Gastrocnemius medialis (tissue), 4 donors: ENCODE measurements at regions not wholly inside any gene's neighbourhood (a gene's known extent, or its start where the extent isn't known, plus 50 kb on each side); places are given as distances from the start of the nearest gene placed in this dataset.

ENCODE experiments used
- ATAC-seq, 2 donors: fragments of 150-250 bp; one replicate each; pipeline ENCODE4 v1.9.1; 2016
- DNase-seq, 2 donors: peaks; one replicate each; pipeline ENCODE4 v3.0.0-alpha.2; 2019
- H3K27ac ChIP-seq, 4 donors: fragments of 200-600 bp; sonication (generic); 1 replicate in 1 of 4; 2 replicates in 3 of 4; pipeline ENCODE4 v1.5.1; 2016 to 2018; ENCODE audit warnings: mild to moderate bottlenecking in 2 of 4, moderate library complexity in 1 of 4
- H3K27me3 ChIP-seq, 3 donors: fragments of 200-600 bp; sonication (generic) in 2 of 3; 1 replicate in 1 of 3; 2 replicates in 2 of 3; pipeline versions ENCODE4 v1.5.1 to v1.6.0; 2016 to 2019; ENCODE audit warnings: mild to moderate bottlenecking in 1 of 3, moderate library complexity in 1 of 3
- H3K36me3 ChIP-seq, 2 donors: fragments of 200-600 bp; sonication (generic) in 1 of 2; one replicate each; pipeline ENCODE4 v1.5.1; 2017 to 2018
- H3K4me1 ChIP-seq, 2 donors: fragments of 200-600 bp; sonication (generic) in 1 of 2; one replicate each; pipeline ENCODE4 v1.5.1; 2016 to 2017; ENCODE audit warnings: mild to moderate bottlenecking in 2 of 2
- H3K4me3 ChIP-seq, 4 donors: fragments of 200-600 bp; sonication (generic) in 3 of 4; 1 replicate in 1 of 4; 2 replicates in 3 of 4; pipeline ENCODE4 v1.5.1; 2016 to 2019; ENCODE audit warnings: mild to moderate bottlenecking in 2 of 4
- H3K9me3 ChIP-seq, 3 donors: fragments of 200-600 bp; sonication (generic) in 2 of 3; 1 replicate in 1 of 3; 2 replicates in 2 of 3; pipeline ENCODE4 v1.5.1; 2016 to 2019
- POLR2A ChIP-seq, 2 donors: fragments of 450-650 bp; IDR thresholded peaks; one replicate each; pipeline ENCODE4 v1.6.1; 2017; ENCODE audit warnings: antibody characterized with exemption in 2 of 2, mild to moderate bottlenecking in 2 of 2, moderate library complexity in 2 of 2
- in situ Hi-C, 4 donors: fragments of 200-750 bp; cut with MboI; loops; one replicate each; pipeline versions ENCODE4 v1.15.0 to v1.8.0; 2017; ENCODE audit warnings: low sequenced_read_pairs in 4 of 4
- intact Hi-C: fragments of 100-400 bp; cut with DNase I; formaldehyde crosslinking; loops from one replicate; pipeline ENCODE4 v1.15.1; 2023; ENCODE audit warnings: low total_unique reads
- TF ChIP-seq, protein P1 (sequence below), 5 experiments: fragments of 450-650 bp in 3 of 5; fragments of 200-600 bp in 2 of 5; sonication (generic) in 2 of 5; IDR thresholded peaks in 4 of 5; conservative IDR thresholded peaks in 1 of 5; 1 replicate in 4 of 5; 2 replicates in 1 of 5; pipeline ENCODE4 v1.5.1; 2016 to 2019; ENCODE audit warnings: antibody characterized with exemption in 5 of 5, mild to moderate bottlenecking in 3 of 5, moderate library complexity in 3 of 5

DNA sequence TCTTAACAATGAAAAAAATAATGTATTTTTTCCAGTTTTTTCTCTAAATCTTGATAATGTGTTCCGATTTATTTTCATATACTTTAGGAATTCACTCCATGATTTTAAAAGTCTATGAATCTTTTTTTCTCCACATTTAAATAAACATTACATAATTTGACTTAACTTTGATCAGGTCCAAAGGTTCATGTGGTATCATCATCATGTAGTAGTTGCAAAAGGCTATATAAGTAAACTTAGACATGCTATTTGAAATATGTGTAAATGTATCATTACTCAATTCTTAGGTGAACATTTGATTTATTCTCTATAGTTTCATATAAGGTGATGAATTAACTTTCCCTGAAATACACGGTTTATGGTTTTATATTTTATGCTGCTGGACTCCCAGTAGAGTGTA is 2197.0 kb upstream of the RAG2 start:
- Histone ChIP-seq H3K4me1 (no peaks in the 10 kb centered on the region), H3K9me3 (no peaks in the 10 kb centered on the region), H3K4me3 (no peak overlapping the region), H3K27me3 (no peaks in the 10 kb centered on the region), H3K27ac (no peak overlapping the region), H3K36me3 (no peaks in the 10 kb centered on the region)
- no peak for ATAC-seq
- no peak for TF ChIP-seq POLR2A (IDR thresholded peaks at IDR 0.05)
- TF ChIP-seq, protein P1, sequence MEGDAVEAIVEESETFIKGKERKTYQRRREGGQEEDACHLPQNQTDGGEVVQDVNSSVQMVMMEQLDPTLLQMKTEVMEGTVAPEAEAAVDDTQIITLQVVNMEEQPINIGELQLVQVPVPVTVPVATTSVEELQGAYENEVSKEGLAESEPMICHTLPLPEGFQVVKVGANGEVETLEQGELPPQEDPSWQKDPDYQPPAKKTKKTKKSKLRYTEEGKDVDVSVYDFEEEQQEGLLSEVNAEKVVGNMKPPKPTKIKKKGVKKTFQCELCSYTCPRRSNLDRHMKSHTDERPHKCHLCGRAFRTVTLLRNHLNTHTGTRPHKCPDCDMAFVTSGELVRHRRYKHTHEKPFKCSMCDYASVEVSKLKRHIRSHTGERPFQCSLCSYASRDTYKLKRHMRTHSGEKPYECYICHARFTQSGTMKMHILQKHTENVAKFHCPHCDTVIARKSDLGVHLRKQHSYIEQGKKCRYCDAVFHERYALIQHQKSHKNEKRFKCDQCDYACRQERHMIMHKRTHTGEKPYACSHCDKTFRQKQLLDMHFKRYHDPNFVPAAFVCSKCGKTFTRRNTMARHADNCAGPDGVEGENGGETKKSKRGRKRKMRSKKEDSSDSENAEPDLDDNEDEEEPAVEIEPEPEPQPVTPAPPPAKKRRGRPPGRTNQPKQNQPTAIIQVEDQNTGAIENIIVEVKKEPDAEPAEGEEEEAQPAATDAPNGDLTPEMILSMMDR (IDR thresholded peaks at IDR 0.05 in 4 of 5, conservative IDR thresholded peaks at IDR 0.05 in 1 of 5), result no peak
- in situ Hi-C loops, result no loop called here
- intact Hi-C loops, result no loop called here
- no peak for DNase-seq

DNA sequence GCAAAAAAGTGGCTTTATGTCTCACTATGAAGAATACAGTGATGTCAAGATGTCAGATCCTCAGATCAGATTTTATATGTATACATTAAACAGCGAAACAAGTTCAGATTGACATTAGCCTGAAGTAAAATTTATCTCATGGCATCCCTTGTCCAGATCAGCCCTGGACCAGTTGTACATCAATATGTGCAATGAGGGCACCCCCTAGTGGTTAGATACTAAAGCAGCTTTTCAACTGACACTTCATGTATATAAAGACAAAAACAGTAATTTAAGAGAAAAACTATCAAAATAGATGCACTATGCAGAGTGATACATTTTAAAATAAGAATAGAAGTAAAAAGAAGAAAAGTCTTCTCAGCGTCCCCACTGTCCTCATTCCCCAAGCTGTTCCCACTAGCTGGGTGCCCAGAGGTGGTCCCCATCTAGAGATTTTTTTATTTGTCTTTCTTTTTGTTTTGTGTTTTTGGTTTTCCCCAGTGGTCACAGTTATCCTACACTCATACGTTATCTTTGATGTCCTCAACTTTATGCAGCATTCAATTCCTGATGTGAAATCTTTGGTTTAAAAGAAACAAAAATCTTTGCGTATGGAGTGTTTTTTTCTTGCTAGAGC is 2193.4 kb upstream of the RAG2 start:
- Histone ChIP-seq H3K9me3 (no peaks in the 10 kb centered on the region), H3K36me3 (no peaks in the 10 kb centered on the region), H3K4me3 (no peak overlapping the region), H3K4me1 (no peaks in the 10 kb centered on the region), H3K27me3 (no peaks in the 10 kb centered on the region), H3K27ac (no peak overlapping the region)
- ATAC-seq (no peak), DNase-seq (no peak)
- in situ Hi-C loops (no loop called here), intact Hi-C loops (no loop called here)
- TF ChIP-seq, protein P1 (IDR thresholded peaks at IDR 0.05 in 4 of 5, conservative IDR thresholded peaks at IDR 0.05 in 1 of 5), result peak in 3 of 5 experiments; percentile 29 to 55 (median 34)
- no peak for TF ChIP-seq POLR2A (IDR thresholded peaks at IDR 0.05)

DNA sequence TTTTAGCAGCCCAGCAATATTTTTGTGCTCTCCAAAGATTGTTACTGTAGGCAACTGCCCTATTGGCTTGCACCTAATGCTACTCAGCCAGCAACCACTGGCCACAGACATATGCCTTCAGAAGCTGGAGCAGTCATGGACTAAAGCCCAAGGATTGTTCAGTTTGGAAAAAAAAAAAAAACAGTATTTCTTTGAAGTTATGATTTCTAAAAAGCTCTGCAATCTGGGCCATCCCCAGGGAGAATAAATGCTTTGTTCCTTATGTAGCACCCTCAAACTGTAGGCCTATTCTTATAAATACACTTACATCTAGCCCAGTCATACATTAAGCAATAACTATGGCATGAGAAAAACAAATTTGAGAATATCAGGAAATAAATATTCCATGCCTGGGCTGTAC is 2190.5 kb upstream of the RAG2 start:
- Histone ChIP-seq H3K9me3 (no peaks in the 10 kb centered on the region), H3K27me3 (no peaks in the 10 kb centered on the region), H3K27ac (no peak overlapping the region), H3K4me1 (no peaks in the 10 kb centered on the region), H3K36me3 (no peaks in the 10 kb centered on the region), H3K4me3 (no peak overlapping the region)
- ATAC-seq (no peak), DNase-seq (no peak)
- intact Hi-C loops (no loop called here), in situ Hi-C loops (no loop called here)
- TF ChIP-seq, protein P1 (IDR thresholded peaks at IDR 0.05 in 4 of 5, conservative IDR thresholded peaks at IDR 0.05 in 1 of 5), result no peak
- no peak for TF ChIP-seq POLR2A (IDR thresholded peaks at IDR 0.05)

DNA sequence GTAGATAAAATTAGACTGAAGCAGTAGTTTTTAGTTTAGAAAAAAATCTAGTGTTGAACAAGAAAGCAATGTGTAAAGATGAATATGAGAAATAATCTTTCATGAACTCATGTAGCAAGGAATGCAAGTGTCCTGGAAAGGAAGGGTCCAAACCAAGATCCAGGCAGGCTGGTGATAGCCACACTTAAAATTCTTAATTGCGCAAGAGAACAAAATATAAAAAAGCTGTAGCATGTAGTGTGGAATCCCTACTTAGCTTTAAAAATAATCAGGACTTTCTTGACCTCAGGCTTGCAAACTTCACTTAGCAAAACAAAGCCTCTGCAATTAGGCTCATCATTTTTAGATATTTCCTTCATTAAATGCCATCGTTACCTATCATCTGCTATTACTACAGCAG is 2186.1 kb upstream of the RAG2 start:
- Histone ChIP-seq H3K4me3 (no peak overlapping the region), H3K27ac (no peak overlapping the region), H3K36me3 (no peaks in the 10 kb centered on the region), H3K9me3 (no peaks in the 10 kb centered on the region), H3K4me1 (no peaks in the 10 kb centered on the region), H3K27me3 (no peaks in the 10 kb centered on the region)
- intact Hi-C loops (no loop called here), in situ Hi-C loops (no loop called here)
- DNase-seq (no peak), ATAC-seq (no peak)
- TF ChIP-seq, protein P1 (IDR thresholded peaks at IDR 0.05 in 4 of 5, conservative IDR thresholded peaks at IDR 0.05 in 1 of 5), result no peak
- TF ChIP-seq POLR2A (IDR thresholded peaks at IDR 0.05), result no peak

DNA sequence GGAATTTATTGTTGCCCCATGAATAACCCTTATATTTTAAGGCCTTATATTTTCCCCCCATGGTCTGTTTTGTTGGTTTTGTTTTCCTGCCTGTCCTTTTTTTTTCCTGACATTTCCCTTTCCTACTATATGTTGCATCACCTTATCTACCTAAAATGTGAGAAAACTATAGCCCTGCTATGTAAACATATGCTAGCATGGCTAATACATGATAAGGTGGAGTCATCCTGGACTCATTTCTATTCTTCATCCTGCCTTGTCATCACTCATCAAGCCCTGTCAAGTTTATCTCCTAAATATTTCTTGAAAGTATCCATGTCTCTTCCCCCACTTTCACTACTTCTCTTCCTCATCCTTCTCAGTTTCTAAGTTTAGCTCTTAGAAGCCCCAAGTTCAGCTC is 2168.8 kb upstream of the RAG2 start:
- in situ Hi-C loops (no loop called here), intact Hi-C loops (no loop called here)
- TF ChIP-seq, protein P1 (IDR thresholded peaks at IDR 0.05 in 4 of 5, conservative IDR thresholded peaks at IDR 0.05 in 1 of 5), result no peak
- TF ChIP-seq POLR2A (IDR thresholded peaks at IDR 0.05), result no peak
- Histone ChIP-seq H3K9me3 (no peaks in the 10 kb centered on the region), H3K36me3 (no peaks in the 10 kb centered on the region), H3K4me3 (no peak overlapping the region), H3K4me1 (no peaks in the 10 kb centered on the region), H3K27me3 (no peaks in the 10 kb centered on the region), H3K27ac (no peak overlapping the region)
- ATAC-seq (no peak), DNase-seq (no peak)
